ENCODE measurements at regions not wholly inside any gene's neighbourhood (a gene's known extent, or its start where the extent isn't known, plus 50 kb on each side); places are given as distances from the start of the nearest gene placed in this dataset.
A peak's percentile ranks its signal among the peaks of the same experiment; 100 is the strongest.
"Not testable (repeated sequence)": the region's sequence is repeated elsewhere in the genome, so short reads cannot be mapped to it uniquely, and the experiment has no call there.

- intact Hi-C loops (cut with DNase I): loop anchor here (10.0 kb wide), 1 partner anchor 64 kb away; no protein-coding TSS in a partner anchor
- DNase-seq (peak; percentile 24), ATAC-seq (ENCODE audit: poor library complexity) (no peak)
Observed at GRCh38 chr15:25238716-25239470, 199.9 kb downstream of the UBE3A start.

- ATAC-seq (ENCODE audit: poor library complexity) (no peak), DNase-seq (peak; percentile 20)
- intact Hi-C loops (cut with DNase I): loop anchor here (10.0 kb wide), 1 partner anchor 65 kb away; no protein-coding TSS in a partner anchor
Observed at GRCh38 chr15:25239471-25240345, 199.1 kb downstream of the UBE3A start.

DNA sequence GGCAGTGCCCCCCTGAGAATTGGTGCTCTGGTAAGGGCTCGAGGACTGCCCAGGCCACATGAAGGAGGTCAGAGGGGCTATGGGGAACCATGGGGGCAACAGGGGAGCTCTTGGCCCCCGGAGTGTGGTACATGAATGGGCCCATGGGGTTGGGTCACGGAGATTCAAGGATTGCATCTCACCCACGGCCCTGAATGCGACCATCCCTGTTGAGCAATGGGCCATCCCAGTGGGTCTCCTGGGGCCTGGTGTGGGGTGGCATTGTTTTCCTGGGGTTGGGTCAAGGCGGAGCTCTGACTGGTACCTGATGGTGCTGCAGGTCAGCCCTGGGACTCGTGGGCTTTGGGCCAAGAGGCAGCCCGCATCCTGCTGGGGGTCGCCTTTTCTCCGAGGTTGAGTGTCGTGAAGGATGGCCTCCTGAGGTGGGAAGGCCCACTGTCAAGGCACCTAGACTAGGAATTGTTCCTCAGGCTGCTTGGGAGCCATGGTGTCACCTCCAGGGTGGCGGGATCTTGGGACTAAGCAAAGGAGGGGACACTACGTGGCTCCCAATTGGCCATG lies 198.3 kb downstream of the UBE3A start:
- peak; percentile 31 for DNase-seq
- intact Hi-C loops (cut with DNase I): no loop called here
- no peak for ATAC-seq (ENCODE audit: poor library complexity)

DNA sequence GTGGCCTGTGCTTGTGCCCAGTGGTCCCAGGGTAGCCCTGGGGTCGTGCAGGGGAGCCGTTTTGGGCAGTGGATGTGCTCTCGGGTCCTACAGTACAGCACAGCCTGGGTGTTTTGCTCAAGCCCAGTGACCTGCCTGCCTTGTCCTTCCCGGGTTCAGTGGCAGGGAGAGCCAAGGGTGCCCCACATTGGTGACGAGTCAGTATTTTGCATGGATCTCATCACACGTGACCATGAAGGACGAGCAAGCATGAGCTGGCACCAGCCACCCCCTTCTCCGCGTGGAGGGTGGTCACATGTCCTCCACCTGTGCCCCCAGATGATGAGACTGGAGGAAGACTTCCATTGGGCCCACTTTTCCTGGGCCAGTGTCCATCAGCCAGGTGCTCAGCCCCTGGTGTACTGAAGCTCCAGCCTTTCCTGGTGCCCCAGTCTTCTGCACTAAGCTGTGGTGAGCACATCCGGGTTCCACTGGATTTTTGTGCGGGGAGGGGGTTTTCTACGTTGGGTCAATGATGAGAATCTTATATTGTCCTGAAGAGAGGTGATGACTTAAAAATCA lies 197.5 kb downstream of the UBE3A start:
- ATAC-seq (ENCODE audit: poor library complexity) (no peak), DNase-seq (peak; percentile 12)
- intact Hi-C loops (cut with DNase I): no loop called here

GRCh38 chr15:25242166-25242879 lies 196.5 kb downstream of the UBE3A start:
- DNase-seq (peak; percentile 18), ATAC-seq (ENCODE audit: poor library complexity) (no peak)
- intact Hi-C loops (cut with DNase I): no loop called here

GRCh38 chr15:25242957-25243799 lies 195.6 kb downstream of the UBE3A start:
- DNase-seq (peak; percentile 36), ATAC-seq (ENCODE audit: poor library complexity) (no peak)
- intact Hi-C loops (cut with DNase I): no loop called here

DNA sequence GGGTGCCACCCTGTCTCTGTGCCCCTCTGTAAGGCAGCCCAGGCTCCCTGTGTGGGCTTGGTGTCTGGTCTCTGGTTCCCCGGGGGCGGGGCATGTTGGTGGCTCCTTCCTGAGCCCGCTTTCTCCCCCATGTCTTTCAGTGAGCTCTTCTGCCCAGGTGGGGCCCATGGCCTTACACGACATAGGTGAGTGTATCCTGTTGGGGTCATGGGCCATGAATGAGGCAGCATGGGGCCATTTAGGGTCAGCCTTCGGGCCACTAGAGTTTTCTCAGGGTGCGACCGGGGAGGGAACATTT lies 195.1 kb downstream of the UBE3A start:
- DNase-seq: peak; percentile 20
- intact Hi-C loops (cut with DNase I): no loop called here
- ATAC-seq (ENCODE audit: poor library complexity): no peak

DNA sequence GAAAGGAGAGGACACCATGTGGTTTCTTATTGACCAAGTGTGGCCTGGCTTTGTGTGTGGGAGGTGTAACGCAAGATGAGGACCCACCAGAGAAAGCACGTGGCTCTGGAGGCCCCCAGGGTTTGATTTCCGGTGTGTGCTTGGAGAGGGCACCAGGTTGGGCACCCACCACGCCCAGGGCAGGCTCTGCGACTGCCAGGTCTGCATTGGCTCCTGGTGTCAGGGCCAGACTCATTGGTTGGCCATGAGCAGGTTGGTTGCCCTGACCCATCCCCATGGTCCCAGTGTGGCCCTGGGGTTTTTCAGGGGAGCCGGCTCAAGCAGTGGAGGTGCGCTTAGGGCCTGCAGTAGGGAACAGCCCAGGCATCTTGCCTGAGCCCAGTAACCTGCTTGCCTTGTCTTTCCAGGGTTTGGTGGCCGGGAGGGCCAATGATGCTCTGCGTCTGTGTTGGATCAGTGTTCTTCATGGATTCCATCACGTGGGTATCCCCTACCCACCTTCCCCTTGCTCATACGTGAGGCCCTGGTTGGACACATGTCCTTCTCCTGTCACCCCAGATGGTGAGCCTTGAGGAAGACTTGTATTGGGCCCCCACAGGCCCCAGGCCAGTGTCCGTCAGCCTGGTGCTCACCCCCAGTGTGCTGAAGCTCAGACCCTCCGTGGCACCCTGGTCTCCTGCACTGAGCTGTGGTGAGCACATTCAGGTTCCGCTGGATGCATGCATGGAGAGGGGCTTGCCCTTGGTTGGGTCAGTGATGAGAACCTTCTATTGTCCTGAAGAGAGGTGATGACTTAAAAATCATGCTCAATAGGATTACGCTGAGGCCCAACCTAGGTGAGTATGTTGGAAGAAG lies 193.9 kb downstream of the UBE3A start:
- intact Hi-C loops (cut with DNase I): no loop called here
- DNase-seq (peak; percentile 17), ATAC-seq (ENCODE audit: poor library complexity) (no peak)

- intact Hi-C loops (cut with DNase I): no loop called here
- DNase-seq: peak; percentile 35
- ATAC-seq (ENCODE audit: poor library complexity): no peak
Observed at GRCh38 chr15:25245801-25246622, 192.8 kb downstream of the UBE3A start.

DNA sequence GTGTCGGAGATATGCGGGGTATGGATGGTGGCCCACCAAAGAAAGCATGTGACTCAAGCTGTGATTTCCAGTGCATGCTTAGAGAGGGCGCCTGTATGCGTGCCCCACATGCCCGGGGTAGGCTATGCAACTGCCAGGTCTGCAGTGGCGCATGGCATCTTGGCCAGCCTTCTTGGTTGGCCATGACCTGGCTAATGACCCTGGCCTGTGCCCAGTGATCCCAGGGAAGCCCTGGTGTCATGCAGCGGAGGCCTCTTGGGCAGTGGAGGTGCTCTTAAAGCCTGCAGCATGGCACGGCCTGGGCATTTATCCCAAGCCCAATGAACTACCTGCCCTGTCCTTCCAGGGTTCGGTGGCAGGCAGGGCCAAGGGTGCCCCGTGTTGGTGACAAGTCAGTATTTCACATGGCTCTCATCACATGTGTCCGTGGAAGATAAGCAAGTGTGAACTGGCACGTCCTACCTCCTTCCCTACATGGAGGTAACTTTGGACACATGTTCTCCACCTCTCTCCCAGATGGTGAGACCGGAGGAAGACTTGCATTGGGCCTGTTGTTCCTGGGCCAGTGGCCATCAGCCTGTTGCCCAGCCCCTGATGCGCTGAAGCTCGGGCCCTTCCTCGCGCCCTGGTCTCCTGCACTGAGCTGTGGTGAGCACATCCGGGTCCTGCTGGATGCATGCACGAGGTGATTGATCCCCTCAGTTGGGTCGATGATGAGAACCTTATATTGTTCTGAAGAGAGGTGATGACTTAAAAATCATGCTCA lies 192.0 kb downstream of the UBE3A start:
- intact Hi-C loops (cut with DNase I): no loop called here
- DNase-seq (peak; percentile 34), ATAC-seq (ENCODE audit: poor library complexity) (no peak)

GRCh38 chr15:25247407-25248038 lies 191.3 kb downstream of the UBE3A start:
- intact Hi-C loops (cut with DNase I): no loop called here
- DNase-seq: no peak
- ATAC-seq (ENCODE audit: poor library complexity): no peak

DNA sequence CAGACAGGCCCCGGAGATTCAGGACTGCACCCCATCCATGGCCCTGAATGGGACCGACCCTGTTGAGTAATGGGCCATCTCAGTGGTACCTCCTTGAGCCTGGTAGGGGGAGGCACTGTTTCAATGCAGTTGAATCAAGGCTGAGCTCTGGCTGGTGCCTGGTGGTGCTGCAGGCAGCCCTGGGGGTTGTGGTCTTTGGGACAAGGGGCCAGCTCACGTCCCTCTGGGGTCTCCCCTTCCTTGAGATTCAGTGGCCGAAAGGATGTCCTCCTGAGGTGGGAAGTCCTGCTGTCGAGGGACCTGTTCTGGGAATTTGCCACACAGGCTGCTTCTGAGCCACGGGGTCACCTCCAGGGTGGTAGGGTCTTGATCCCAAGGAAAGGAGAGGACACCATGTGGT lies 190.7 kb downstream of the UBE3A start:
- DNase-seq; intact Hi-C loops (cut with DNase I); ATAC-seq (ENCODE audit: poor library complexity): not testable (repeated sequence)

- DNase-seq (peak; percentile 24), ATAC-seq (ENCODE audit: poor library complexity) (no peak)
- intact Hi-C loops (cut with DNase I): no loop called here
Observed at GRCh38 chr15:25248583-25249235, 190.1 kb downstream of the UBE3A start.

DNA sequence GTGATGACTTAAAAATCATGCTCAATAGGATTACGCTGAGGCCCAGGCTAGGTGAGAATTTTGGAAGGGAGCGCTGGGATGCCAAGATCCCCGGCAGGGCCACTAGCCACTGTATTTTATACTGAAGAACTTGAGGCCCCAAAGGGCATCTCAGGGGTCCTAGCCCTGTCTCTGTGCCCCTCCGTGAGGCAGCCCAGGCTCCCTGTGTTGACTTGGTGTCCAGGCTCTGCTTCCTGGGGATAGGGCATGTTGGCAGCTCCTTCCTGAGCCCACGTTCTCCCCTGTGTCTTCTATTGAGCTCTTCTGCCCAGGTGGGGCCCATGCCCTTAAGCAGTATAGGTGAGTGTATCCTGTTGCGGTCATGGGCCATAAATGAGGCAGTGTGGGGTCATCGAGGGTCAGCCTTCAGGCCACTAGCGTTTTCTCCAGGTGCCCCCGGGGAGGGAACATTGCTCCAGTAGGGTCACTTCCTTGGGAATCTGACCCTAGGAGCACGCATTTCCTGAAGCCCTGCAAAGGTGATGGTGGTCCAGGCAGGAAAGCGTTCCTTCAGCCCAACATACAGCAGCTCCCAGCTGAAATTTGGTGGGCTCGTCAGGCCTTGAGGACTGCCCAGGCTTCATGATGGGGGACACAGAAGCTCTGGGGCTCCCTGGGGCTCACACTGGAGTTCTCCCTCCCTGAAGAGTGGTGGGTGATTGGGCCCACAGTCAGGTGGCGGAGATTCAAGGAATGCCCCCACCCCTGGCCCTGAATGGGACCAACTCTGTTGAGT lies 189.4 kb downstream of the UBE3A start:
- ATAC-seq (ENCODE audit: poor library complexity): no peak
- peak; percentile 23 for DNase-seq
- intact Hi-C loops (cut with DNase I): no loop called here
